T-helper 1 cell treated with Interleukin-12 subunit alpha and Interleukin-12 subunit beta and Interleukin-4 antibody, amounts not matched to agents 30 ng/mL and 1 ng/mL, for 36 hours (primary cell): ENCODE measurements at regions not wholly inside any gene's neighbourhood (a gene's known extent, or its start where the extent isn't known, plus 50 kb on each side); places are given as distances from the start of the nearest gene placed in this dataset.
"Not testable (repeated sequence)": the region's sequence is repeated elsewhere in the genome, so short reads cannot be mapped to it uniquely, and the experiment has no call there.

Experiments used
- intact Hi-C: fragments of 100-400 bp; cut with micrococcal nuclease; formaldehyde crosslinking; loops from one replicate; pipeline ENCODE4 v1.15.1; 2024

DNA sequence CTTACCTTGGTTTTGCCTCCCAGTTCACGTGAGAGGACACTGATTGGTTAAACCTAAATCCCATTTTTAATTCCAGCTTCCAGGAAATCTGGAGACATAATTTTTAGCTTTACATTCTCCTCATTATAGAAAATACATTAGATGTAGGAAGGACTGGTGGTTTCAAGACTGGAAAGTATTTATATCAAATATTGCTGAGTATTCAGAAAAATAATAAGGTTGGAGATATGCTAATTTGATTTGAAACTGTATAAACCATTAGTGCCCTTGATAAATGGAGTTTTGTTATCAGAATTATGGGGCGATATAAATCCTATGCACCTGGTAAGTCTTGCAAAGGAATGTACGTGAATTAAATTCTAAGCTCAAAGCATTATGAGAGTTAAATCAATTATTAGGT, 218.0 kb upstream of the ADGRL4 start:
- intact Hi-C loops, result no loop called here

DNA sequence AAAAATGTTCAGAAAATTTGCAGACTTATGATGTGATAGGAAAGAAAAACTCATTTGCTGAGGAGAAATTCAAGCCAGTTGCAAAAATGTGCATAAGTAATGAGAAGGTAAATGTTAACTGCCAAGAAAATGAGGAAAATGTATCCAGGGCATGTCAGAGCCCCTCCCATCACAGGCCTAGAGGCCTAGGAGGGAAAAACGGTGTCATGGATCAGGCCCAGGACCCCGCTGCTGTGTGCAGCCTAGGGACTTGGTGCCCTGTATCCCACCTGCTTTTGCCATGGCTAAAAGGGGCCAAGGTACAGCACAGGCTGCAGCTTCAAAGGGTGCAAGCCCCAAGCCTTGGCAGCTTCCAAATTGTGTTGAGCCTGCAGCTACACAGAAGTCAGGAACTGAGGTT, 214.0 kb upstream of the ADGRL4 start:
- intact Hi-C loops, result no loop called here

DNA sequence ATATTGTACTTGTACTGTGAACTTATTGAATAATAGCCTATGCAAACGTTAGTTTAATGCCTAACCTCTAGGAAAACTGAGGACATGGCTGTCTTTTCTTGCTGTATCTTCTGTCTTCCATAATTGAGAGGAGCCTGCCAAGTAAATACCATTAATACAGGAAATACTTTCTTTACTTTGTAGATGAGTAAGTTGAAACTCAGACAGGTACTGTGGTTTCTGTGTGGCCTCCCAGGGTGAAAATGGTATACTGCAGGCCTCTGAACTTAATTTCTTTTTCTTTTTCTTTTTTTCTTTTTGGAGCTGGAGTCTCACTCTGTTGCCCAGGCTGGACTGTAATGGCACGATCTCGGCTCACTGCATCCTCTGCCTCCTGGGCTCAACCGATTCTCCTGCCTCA, 208.8 kb upstream of the ADGRL4 start:
- intact Hi-C loops, result no loop called here

DNA sequence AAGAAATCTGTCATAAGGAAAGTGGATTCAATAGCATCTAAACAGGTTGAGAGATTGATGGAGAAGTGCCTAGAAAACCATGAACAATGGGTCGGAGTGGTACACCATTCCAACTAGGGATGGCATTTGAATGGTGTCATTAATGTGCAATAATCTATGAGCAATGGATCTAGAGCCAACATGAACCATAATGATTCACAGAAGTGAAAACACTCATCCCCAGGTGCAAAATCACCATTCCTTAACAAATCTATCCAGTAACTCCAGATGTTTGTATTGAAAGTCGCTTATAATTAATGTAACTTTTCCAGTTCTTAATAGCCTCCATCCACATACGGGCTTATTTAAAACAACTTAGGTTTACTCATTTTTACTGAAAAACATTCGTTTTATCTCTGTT, 201.3 kb upstream of the ADGRL4 start:
- intact Hi-C loops, result no loop called here

DNA sequence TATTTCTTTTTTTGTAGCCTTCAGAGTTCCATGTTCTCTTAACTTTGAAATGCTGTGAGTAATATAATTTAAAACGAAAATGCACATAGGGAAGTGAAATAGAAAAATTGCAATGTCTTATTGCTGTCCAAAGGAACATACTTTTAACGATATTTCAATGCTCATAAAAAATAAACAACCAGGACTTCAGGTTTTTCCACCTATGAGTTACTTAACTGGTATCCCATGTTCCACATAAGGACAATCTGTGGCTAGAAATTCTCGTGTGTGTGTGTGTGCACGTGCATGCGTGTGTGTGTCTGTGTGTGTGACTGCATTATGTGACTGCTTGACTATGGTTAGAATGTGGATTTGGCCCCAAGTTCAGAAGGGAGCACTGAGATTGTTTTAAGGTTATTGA, 200.8 kb upstream of the ADGRL4 start:
- intact Hi-C loops, result no loop called here

DNA sequence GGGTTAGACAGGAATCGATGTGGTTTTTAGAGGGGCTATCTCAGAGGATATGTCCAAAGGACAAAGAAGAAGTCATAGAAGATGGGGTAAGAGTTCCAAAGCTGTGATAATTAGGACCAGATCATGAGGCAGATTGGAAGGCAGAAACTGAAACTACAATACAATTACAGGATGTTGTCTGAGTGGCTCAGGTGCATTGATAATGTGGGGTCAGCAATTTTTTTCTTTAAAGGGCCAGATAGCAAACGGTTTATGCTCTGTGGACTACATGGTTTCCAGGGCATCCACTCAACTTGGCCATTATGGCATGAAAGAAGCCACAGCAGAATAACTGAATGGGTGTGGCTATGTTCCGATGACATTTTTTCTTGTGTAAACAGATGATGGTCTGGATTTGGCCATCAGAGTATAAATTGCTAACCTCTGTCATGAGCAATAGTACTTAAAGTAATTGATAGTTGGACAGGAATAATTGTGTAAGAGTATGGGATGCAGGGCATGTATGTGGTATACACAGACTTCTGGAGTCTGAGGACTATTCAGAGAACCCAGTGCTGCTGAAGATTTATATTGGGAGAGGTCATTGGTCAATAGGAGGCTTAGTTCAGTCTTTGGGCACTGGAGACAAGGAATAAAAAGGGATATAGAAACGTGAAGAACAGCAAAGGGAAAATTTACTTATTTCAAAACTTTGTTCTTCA, 198.4 kb upstream of the ADGRL4 start:
- intact Hi-C loops, result no loop called here

DNA sequence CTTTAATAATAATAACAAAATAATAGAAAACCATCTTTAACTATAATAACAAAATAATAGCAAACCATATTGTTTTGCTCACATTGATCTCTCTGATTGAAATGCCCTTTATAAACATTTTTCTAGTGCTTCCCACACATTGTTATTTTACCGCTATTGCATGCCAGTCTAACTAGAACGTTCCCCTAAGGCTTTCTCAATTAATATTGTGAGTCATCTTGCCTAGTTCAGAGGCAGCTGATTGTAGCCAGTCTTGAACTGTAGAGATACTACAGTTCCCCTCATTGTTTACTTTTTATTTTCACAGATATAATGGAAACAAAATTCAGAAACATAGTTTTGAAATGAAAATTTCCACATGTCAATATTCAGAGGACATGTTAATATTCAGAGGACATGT, 192.3 kb upstream of the ADGRL4 start:
- intact Hi-C loops, result no loop called here

DNA sequence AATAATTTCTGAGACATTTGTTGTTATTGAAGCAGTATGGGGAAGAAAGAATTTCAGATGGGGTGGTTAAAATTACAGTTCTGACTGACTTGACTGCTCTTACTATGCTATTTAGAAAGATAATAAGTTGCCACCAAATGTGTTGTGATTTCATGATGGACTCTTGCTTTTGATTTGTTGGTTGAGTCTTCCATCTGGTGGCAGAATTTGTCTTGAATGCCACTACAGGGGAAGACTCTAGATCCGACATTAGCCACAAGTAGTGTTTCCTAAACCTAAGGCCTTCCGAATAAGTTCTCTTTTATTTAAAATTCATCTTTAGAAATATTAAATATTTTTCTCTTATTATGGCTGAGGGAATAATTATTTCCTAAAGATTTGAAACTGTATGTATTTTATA, 190.9 kb upstream of the ADGRL4 start:
- intact Hi-C loops, result no loop called here

DNA sequence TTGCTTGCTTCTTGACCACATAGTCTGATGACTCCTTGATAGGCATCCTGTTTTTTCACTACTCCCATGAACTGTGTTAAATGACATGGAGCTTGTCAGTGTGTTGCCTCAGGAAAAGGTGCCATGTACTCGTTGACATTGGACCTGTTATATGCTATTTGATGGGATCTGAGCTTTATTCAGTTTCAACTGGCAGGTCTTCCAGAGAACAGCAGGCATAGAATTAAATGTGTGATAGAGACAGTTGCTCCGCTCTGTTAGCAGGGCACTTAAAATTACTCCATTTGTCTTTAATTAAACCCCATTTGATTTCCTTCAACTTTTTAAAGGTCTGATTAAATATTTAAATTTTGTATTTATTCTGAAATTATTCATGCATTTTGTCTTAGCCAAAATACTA, 189.7 kb upstream of the ADGRL4 start:
- intact Hi-C loops, result no loop called here

DNA sequence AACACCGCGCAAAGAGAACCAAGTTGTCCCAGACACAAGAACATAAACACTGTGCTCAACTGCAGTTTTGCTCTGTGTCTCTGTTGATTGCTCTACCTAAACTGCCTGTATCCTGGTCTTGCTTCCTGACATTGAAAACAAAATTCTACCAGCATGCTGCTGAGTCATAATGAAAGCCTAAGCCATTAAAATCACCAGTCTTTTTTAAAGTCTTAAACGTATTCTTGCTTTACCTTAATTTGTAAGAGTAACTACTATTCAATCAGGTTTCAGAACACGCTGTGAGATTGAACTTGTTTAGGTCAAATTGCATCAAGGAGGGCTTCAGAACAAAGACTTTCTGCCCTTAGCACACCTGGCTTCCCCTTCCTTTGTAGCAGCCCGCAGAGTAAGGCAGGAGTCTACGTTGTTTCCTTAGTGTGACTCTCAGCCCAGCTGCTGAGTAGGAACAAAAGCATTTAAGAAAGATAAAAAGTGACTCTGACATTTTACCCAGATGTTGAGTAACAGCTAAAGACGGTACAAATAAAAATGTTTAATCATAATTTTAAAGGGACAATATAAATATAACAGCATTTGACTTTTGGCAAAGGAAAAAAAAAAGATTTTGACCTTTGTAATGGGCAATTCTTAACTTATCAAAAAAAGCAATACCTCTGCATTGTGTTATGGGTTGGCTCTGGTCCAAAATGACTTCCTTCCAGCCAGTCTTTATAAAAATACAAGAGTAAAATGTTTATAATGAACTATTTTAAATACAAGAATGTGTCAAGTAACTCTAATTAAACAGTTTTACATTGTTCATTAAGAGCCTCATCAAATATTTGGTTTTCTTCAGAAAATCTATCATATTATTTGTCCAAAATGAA, 186.9 kb upstream of the ADGRL4 start:
- intact Hi-C loops, result no loop called here

DNA sequence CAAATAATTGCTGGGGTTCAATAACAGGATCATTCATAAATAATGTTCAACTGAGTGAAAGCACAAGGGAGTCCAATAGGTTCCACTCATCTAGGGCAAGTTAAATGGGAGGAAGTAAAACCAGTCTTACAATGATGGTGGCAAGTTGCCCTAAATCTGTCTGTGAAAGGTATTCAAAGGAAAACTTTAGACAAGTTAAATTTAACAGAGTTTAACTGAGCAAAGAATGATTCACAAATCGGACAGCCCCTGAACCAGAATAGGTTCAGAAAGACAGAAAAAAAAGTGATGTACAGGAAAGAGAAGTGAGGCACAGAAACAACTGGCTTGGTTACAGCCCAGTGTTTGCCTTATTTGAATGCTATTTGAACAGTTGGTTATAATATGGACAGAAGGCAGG, 183.5 kb upstream of the ADGRL4 start:
- intact Hi-C loops, result no loop called here

DNA sequence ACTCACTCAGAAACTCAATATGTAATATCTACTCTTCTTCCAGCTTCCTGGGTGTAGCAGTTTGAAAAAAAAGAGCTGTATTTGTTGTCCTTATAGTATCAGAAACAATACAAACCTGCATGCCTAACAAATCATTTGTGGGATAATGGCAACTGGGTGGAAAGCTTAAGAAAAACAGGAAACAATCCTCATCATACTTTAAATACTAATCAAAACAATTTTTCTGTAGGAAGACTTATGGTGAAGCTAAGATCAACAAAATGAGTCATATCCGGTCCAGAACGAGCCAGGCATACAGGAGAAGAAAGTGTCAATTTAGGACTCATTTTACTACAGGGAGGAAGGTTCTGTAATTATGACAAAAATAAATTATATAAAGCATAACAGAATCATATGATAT, 181.8 kb upstream of the ADGRL4 start:
- intact Hi-C loops, result no loop called here

DNA sequence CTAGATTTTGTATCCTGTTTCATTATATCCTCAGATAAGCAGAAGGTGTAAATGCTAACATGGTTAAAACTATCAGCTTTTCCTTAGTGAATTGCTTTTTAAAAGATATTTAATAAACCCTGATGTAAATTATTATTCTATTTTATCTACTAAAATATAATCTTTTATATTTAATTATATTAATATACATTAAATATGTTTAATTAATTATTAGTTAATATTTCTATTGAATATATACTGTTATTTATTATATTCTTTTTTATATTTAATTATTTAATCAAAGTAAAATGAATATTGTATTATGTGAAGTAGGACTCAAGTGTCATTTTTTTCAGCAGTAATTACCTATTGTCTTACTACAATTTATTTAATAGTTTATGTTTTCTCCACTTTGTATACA, 179.7 kb upstream of the ADGRL4 start:
- intact Hi-C loops, result no loop called here

DNA sequence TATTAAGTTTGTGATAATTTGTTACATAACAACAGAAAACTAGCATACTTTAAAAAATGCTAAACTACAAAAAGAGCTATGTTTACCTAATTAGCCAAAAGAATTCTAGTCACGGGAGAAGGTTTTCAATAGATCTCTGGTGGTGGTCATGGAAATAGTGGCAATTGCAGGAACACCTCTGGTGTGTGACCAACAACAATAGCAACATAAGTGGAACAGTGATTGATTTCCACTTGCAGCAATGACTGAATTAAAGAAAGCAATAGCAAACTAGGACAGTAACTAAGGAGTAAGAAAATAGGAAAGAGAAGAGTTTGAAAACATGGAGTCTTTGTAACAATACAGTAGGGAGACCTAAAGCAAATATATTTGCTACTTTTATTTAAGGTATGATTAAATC, 171.3 kb upstream of the ADGRL4 start:
- intact Hi-C loops, result no loop called here

DNA sequence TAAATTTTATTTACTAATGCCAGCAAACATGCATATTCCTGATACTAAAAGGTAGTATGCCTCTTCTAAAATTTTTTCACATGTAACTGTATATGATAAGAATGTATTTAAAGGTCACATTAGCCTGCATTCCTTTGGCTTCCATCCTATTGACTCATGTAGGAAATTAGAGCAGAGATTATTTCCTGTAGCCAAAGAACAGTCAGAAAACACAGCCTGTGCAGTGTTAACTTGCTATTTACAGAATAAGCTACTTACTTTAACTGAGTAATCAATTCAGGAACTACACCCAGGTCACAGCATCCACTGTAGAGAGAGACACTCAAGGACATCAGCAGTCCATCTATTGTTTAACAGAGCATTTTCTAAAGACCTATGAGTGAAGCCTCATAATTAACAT, 154.5 kb upstream of the ADGRL4 start:
- intact Hi-C loops, result no loop called here

DNA sequence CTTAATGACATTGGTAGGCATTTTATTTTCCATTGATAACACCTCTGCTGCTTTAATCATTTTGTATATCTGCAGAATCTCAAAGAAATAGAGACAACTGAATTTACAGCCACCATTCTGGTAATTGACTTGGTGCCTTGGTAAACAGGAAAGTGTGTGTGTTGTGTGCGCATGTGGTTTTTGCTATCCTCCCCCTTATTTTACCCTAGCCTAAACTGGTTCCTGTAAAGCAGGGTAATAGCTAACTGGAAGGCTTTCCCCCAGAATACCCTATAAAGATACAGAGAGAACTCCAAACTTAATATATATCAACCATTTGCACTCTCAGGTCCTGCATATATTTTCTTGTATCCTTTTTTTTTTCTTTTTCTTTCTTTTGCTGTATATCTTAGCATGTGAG, 149.5 kb upstream of the ADGRL4 start:
- intact Hi-C loops, result loop anchor here (1.0 kb wide), 1 partner anchor 12 kb away; no protein-coding TSS in a partner anchor

DNA sequence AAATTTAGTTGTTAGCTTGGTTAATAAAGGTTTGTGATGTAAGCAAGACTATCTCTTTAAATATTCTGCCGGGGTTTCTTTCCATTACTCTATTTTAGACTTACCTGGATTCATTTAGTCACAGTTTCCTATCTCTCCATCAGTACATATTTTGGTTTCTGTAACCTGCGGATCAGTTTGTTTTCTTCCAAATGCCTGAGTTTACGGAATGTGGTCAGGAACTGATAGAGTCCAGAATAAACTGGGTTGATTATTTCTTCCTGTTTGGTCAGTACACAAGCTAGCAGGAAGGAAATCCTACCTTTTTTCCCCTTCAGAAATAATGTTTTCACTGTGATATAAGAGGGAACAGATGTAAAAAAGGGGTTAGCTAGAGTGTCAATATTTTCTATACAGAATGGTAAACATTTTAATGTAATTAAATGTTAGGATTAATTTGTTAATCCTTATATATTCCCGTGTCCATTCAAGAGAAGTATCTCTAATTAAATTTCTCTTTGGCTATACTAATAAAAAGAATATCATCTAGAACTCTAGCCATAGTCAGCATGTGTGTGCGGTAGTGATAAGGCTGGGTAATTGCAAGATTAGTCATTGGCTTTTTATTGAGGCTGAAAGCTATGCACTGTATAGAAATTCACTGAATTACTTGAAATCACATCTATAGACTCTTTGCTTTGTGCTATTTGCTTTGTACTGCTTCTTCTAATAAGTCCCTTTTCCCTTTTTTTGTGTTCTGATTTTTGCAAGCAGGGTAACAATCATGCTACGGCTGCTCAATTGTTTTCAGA, 144.7 kb upstream of the ADGRL4 start:
- intact Hi-C loops, result no loop called here

DNA sequence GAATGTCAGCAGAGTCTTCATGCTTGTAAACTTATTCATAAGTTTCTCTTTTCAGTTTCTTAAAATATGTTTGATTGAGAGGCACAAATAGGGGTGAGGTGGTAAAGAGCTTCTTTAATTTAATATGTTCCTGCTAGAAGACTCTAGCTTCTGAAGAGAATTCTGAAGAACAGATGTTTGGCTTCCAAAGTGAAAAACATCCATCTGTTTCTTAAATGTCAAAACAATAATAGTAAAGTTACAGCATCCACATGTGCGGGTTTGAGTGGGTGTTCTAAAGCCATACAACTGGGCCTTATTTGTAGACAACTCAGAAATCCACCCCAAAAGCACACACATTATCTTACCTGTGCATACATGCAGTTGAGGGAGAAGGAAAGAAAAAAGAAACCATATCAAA, 144.0 kb upstream of the ADGRL4 start:
- intact Hi-C loops, result no loop called here

DNA sequence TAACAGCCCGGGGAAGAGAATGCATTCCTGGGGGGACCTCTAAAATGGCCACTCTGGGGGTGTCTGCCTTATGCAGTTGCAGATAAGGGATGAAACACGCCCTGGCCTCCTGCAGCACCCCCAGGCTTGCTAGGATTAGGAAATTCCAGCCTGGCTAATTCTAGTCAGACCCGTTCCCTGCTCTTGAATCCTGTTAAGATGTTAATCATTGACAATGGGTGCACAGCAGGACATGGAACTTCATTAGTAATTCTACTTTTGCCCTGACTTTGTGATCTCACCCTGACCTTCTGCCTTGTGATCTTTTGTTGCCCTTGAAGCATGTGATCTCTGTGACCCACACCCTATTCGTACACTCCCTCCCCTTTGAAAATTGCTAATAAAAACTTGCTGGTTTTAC, 131.7 kb upstream of the ADGRL4 start:
- intact Hi-C loops, result not testable (repeated sequence)

DNA sequence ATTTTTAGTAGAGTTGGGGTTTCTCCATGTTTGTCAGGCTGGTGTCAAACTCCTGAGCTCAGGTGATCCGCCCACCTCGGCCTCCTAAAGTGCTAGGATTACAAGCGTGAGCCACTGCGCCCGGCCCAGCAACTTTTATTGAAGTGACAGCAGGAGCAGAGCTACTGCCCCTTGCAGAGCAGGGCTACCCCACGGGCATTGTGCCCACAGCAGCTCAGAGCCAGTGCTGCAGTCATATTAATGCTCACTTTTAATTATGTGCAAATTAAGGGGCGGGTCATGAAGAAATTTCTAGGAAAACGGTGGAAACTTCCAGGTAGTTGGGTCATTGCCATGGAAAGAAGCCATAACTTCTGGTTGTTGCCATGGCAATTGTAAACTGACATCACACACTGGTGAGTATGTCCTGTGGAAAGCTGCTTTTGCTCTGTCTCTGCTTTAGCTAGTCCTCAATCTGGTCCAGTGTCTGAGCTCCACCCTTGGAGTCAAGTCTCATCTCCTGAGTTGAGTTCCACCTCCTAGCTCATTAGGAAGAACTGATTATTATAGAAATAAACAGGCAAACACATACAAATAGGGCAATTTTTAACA, 127.3 kb upstream of the ADGRL4 start:
- intact Hi-C loops, result no loop called here

DNA sequence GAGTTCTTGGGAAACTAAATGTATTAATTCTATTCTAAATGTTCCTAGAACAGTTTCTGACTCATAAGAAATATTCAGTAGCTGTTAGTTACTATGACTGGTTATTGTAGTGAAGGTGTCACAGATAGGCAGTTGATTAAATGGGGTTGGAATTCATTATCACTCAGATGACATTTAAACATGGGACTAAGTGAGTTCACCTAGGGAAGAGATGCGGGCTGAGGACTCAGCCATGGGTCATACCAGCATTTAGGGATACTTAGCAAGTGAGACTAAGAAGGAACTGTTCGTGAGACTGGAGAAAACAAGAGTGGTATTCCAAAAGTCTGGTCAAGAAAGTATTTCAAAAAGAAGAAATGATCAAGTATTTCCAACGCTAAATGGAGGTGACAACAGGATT, 125.1 kb upstream of the ADGRL4 start:
- intact Hi-C loops, result no loop called here

DNA sequence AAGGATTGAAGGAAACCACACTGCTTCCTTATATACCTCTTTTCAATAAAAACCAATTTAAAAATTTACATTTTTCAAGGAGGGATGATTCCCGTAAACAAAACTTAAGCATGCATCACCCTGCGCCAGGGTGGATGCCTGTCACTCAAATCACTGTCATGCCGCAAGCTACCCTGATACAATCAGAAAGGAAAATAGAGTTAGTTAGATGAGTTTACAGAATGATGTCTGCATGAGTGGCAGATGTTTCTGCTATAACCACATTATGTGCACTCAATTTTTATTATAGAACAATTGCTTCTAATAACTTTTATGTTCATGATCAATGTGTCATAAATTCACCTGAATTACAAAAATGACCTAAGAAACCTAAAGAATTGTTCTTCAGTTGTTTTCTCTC, 123.4 kb upstream of the ADGRL4 start:
- intact Hi-C loops, result no loop called here
